Thyroid gland (tissue), 4 donors: ENCODE measurements at regions not wholly inside any gene's neighbourhood (a gene's known extent, or its start where the extent isn't known, plus 50 kb on each side); places are given as distances from the start of the nearest gene placed in this dataset.

Experiments
- POLR2A ChIP-seq, 2 donors: fragments of 450-650 bp; IDR thresholded peaks; one replicate each; pipeline ENCODE4 v1.6.1; 2017; ENCODE audit warnings: antibody characterized with exemption in 2 of 2, mild to moderate bottlenecking in 2 of 2, moderate library complexity in 1 of 2
- TF ChIP-seq, protein P1 (sequence below), 6 experiments: fragments of 200-600 bp in 3 of 6; fragments of 450-650 bp in 3 of 6; sonication (generic) in 3 of 6; IDR thresholded peaks; one replicate each; pipeline ENCODE4 v1.5.1; 2016 to 2019; ENCODE audit warnings: antibody characterized with exemption in 6 of 6, mild to moderate bottlenecking in 2 of 6, inconsistent platforms in 1 of 6, moderate library complexity in 1 of 6

DNA sequence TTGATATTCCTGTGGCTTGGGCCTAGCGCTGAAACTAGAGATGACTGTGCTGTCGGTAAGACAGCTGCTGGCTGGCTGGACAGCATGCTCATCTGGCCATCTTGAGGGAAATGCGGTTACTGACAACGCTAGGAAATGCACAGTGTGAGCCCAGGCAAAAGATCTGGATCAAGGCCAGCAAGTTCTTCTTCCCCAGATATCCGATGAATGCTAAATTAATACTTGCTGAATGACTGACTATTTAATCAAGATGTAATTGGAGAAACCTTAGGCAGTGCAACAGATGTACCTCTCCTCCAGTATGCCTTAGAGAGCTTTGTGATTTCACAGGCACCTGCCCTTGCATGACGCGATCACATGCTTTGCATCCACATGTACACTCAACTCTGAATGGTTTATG lies 659.1 kb downstream of the EFNA5 start:
- TF ChIP-seq, protein P1, sequence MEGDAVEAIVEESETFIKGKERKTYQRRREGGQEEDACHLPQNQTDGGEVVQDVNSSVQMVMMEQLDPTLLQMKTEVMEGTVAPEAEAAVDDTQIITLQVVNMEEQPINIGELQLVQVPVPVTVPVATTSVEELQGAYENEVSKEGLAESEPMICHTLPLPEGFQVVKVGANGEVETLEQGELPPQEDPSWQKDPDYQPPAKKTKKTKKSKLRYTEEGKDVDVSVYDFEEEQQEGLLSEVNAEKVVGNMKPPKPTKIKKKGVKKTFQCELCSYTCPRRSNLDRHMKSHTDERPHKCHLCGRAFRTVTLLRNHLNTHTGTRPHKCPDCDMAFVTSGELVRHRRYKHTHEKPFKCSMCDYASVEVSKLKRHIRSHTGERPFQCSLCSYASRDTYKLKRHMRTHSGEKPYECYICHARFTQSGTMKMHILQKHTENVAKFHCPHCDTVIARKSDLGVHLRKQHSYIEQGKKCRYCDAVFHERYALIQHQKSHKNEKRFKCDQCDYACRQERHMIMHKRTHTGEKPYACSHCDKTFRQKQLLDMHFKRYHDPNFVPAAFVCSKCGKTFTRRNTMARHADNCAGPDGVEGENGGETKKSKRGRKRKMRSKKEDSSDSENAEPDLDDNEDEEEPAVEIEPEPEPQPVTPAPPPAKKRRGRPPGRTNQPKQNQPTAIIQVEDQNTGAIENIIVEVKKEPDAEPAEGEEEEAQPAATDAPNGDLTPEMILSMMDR (IDR thresholded peaks at IDR 0.05): no peak
- no peak for TF ChIP-seq POLR2A (IDR thresholded peaks at IDR 0.05)
